Left ventricle myocardium inferior (tissue), 1 donor: ENCODE measurements at regions not wholly inside any gene's neighbourhood (a gene's known extent, or its start where the extent isn't known, plus 50 kb on each side); places are given as distances from the start of the nearest gene placed in this dataset.

ENCODE experiments used
- DNase-seq: peaks from one replicate; pipeline ENCODE4 v3.0.0-alpha.2; 2020
- H3K27ac ChIP-seq: fragments of 200-600 bp; replicated peaks from 2 replicates; pipeline ENCODE4 v1.8.0; 2021
- H3K27me3 ChIP-seq: fragments of 200-600 bp; 2 replicates; pipeline ENCODE4 v1.8.0; 2021; ENCODE audit warnings: low read depth
- H3K36me3 ChIP-seq: fragments of 200-600 bp; 2 replicates; pipeline ENCODE4 v1.8.0; 2021
- H3K4me1 ChIP-seq: fragments of 200-600 bp; 2 replicates; pipeline ENCODE4 v1.8.0; 2021
- H3K4me3 ChIP-seq: fragments of 200-600 bp; 2 replicates; pipeline ENCODE4 v1.8.0; 2021; ENCODE audit warnings: mild to moderate bottlenecking, moderate library complexity
- H3K9me3 ChIP-seq: fragments of 200-600 bp; replicated peaks from 2 replicates; pipeline ENCODE4 v1.8.0; 2021
- CTCF ChIP-seq: fragments of 200-600 bp; IDR thresholded peaks from 2 replicates; pipeline ENCODE4 v1.8.0; 2021; ENCODE audit warnings: antibody characterized with exemption, mild to moderate bottlenecking, borderline replicate concordance
- intact Hi-C: fragments of 100-400 bp; cut with micrococcal nuclease; formaldehyde crosslinking; loops from one replicate; pipeline ENCODE4 v1.11.0; 2022
- donor health status: DM: no; HTN: yes; CAD: no; lungs with severe emphysema.

- Histone ChIP-seq H3K27ac (no peak overlapping the region), H3K4me1 (no peaks in the 10 kb centered on the region), H3K27me3 (no peaks in the 10 kb centered on the region), H3K9me3 (no peaks in the 10 kb centered on the region), H3K4me3 (no peak overlapping the region), H3K36me3 (no peaks in the 10 kb centered on the region)
- no peak for DNase-seq
- TF ChIP-seq CTCF: no peak
- intact Hi-C loops: no loop called here
Observed at GRCh38 chr12:24411948-24412347, 462.5 kb upstream of the SOX5 start.

GRCh38 chr12:24409868-24410267, 460.4 kb upstream of the SOX5 start:
- H3K9me3 ChIP-seq: no peaks in the 10 kb centered on the region
- no peak overlapping the region for H3K4me3 ChIP-seq
- intact Hi-C loops: no loop called here
- H3K4me1 ChIP-seq: no peaks in the 10 kb centered on the region
- no peak for TF ChIP-seq CTCF
- H3K36me3 ChIP-seq: no peaks in the 10 kb centered on the region
- no peak for DNase-seq
- H3K27me3 ChIP-seq: no peaks in the 10 kb centered on the region
- no peak overlapping the region for H3K27ac ChIP-seq

- H3K36me3 ChIP-seq: no peaks in the 10 kb centered on the region
- no peak overlapping the region for H3K27ac ChIP-seq
- intact Hi-C loops: no loop called here
- H3K27me3 ChIP-seq: no peaks in the 10 kb centered on the region
- H3K9me3 ChIP-seq: no peaks in the 10 kb centered on the region
- H3K4me3 ChIP-seq: no peak overlapping the region
- no peak for TF ChIP-seq CTCF
- no peaks in the 10 kb centered on the region for H3K4me1 ChIP-seq
- DNase-seq: no peak
Observed at GRCh38 chr12:24408305-24408704, 458.8 kb upstream of the SOX5 start.

GRCh38 chr12:24407884-24408283, 458.4 kb upstream of the SOX5 start:
- H3K9me3 ChIP-seq: no peaks in the 10 kb centered on the region
- no peaks in the 10 kb centered on the region for H3K4me1 ChIP-seq
- DNase-seq: no peak
- no peak for TF ChIP-seq CTCF
- no peaks in the 10 kb centered on the region for H3K27me3 ChIP-seq
- no peaks in the 10 kb centered on the region for H3K36me3 ChIP-seq
- no peak overlapping the region for H3K27ac ChIP-seq
- intact Hi-C loops: no loop called here
- H3K4me3 ChIP-seq: no peak overlapping the region

GRCh38 chr12:24404086-24404815, 454.8 kb upstream of the SOX5 start:
- no peaks in the 10 kb centered on the region for H3K36me3 ChIP-seq
- H3K4me3 ChIP-seq: no peak overlapping the region
- no peak overlapping the region for H3K27ac ChIP-seq
- intact Hi-C loops: no loop called here
- no peaks in the 10 kb centered on the region for H3K4me1 ChIP-seq
- H3K27me3 ChIP-seq: no peaks in the 10 kb centered on the region
- DNase-seq: no peak
- no peak for TF ChIP-seq CTCF
- H3K9me3 ChIP-seq: no peaks in the 10 kb centered on the region
